CD4-positive, alpha-beta T cell (primary cell): ENCODE measurements at regions not wholly inside any gene's neighbourhood (a gene's known extent, or its start where the extent isn't known, plus 50 kb on each side); places are given as distances from the start of the nearest gene placed in this dataset.

ENCODE experiments used
- ATAC-seq: fragments of 200-7000 bp; cut with Tn5 transposase; one replicate; pipeline ENCODE4 v1.10.0; 2022; ENCODE audit warnings: mild to moderate bottlenecking; ENCODE audit not compliant: poor library complexity
- CTCF ChIA-PET: fragments of 350-600 bp; sonication (Branson Sonifier 250); formaldehyde crosslinking; loops from one replicate; lab custom pipeline; 2021; ENCODE audit warnings: antibody characterized with exemption, inconsistent platforms; lab: Charles Lee
- POLR2A ChIA-PET: fragments of 350-600 bp; sonication (Branson Sonifier 250); formaldehyde crosslinking; loops from one replicate; lab custom pipeline; 2021; ENCODE audit warnings: antibody characterized with exemption, inconsistent platforms; lab: Charles Lee
- DNase-seq, 14 experiments: peaks; one replicate each; pipeline ENCODE4 v3.0.0-alpha.2; 2013 to 2020; ENCODE audit warnings: mixed read lengths in 2 of 14
- H3K27ac ChIP-seq, 2 donors: one replicate each; pipeline versions ENCODE4 v1.5.1 to v1.7.0; 2013; ENCODE audit warnings: low read length in 2 of 2, low read depth in 1 of 2, mild to moderate bottlenecking in 1 of 2
- H3K27me3 ChIP-seq, 2 experiments: 1 replicate in 1 of 2; 2 replicates in 1 of 2; pipeline versions ENCODE4 v1.6.1 to v1.7.0; 2013; ENCODE audit warnings: low read length in 2 of 2, control low read depth in 1 of 2, mild to moderate bottlenecking in 1 of 2, moderate library complexity in 1 of 2; ENCODE audit not compliant: insufficient read depth in 2 of 2, control insufficient read depth in 1 of 2
- H3K36me3 ChIP-seq: one replicate; pipeline ENCODE4 v1.6.1; 2013; ENCODE audit warnings: low read length, control low read depth; ENCODE audit not compliant: insufficient read depth
- H3K4me1 ChIP-seq: one replicate; pipeline ENCODE4 v1.6.1; 2013; ENCODE audit warnings: low read length, control low read depth; ENCODE audit not compliant: insufficient read depth
- H3K4me3 ChIP-seq: one replicate; pipeline ENCODE4 v1.5.1; 2013; ENCODE audit warnings: mild to moderate bottlenecking, low read length, moderate library complexity
- H3K9me3 ChIP-seq, 2 experiments: 1 replicate in 1 of 2; 2 replicates in 1 of 2; pipeline versions ENCODE4 v1.6.1 to v1.7.0; 2013; ENCODE audit warnings: low read length in 2 of 2, mild to moderate bottlenecking in 2 of 2, control low read depth in 1 of 2, moderate library complexity in 1 of 2; ENCODE audit not compliant: control insufficient read depth in 1 of 2, insufficient read depth in 1 of 2
- H3K27ac Mint-ChIP-seq: one replicate; pipeline ENCODE4 v1.8.0; 2020; ENCODE audit warnings: mixed read lengths
- H3K27me3 Mint-ChIP-seq: one replicate; pipeline ENCODE4 v1.8.0; 2021; ENCODE audit warnings: mixed read lengths
- H3K36me3 Mint-ChIP-seq: one replicate; pipeline ENCODE4 v1.8.0; 2021; ENCODE audit warnings: low read depth, mixed read lengths
- H3K4me1 Mint-ChIP-seq: one replicate; pipeline ENCODE4 v1.8.0; 2021; ENCODE audit warnings: low read depth, mixed read lengths
- H3K4me3 Mint-ChIP-seq: one replicate; pipeline ENCODE4 v1.8.0; 2020; ENCODE audit warnings: mild to moderate bottlenecking, mixed read lengths
- H3K9me3 Mint-ChIP-seq: one replicate; pipeline ENCODE4 v1.8.0; 2020; ENCODE audit warnings: mixed read lengths
- intact Hi-C, 2 experiments: fragments of 100-400 bp; cut with DNase I in 1 of 2; cut with micrococcal nuclease in 1 of 2; formaldehyde crosslinking; loops; one replicate each; pipeline versions ENCODE4 v1.15.1 to v1.9.0; 2023 to 2025; cut with DNase I, micrococcal nuclease
- TF ChIP-seq, protein P1 (sequence below): fragments of 200-600 bp; IDR thresholded peaks from one replicate; pipeline ENCODE4 v1.8.0; 2022; ENCODE audit warnings: antibody characterized with exemption, mild to moderate bottlenecking

DNA sequence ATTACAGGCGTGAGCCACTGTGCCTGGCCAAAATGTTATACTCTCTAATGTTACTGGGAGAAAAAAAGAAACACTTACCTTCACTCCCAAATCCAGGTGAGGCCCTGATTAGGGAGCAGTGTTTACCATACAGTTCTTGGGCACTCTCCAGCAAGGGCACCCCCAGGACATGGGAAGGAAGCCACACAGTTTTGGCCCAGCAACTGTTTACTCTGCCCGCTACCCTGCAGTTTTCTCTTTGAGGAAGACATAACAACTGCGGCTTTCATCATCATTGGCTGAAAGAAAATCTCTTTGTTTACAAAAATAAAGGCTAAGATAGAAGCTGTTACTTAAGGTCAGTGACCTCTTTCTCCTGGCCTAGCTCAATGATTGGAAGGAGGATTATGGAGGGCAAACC, 145.5 kb upstream of the DUSP21 start:
- H3K4me3 Mint-ChIP-seq = no peak overlapping the region
- H3K9me3 Mint-ChIP-seq = no peaks in the 10 kb centered on the region
- TF ChIP-seq, protein P1, sequence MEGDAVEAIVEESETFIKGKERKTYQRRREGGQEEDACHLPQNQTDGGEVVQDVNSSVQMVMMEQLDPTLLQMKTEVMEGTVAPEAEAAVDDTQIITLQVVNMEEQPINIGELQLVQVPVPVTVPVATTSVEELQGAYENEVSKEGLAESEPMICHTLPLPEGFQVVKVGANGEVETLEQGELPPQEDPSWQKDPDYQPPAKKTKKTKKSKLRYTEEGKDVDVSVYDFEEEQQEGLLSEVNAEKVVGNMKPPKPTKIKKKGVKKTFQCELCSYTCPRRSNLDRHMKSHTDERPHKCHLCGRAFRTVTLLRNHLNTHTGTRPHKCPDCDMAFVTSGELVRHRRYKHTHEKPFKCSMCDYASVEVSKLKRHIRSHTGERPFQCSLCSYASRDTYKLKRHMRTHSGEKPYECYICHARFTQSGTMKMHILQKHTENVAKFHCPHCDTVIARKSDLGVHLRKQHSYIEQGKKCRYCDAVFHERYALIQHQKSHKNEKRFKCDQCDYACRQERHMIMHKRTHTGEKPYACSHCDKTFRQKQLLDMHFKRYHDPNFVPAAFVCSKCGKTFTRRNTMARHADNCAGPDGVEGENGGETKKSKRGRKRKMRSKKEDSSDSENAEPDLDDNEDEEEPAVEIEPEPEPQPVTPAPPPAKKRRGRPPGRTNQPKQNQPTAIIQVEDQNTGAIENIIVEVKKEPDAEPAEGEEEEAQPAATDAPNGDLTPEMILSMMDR = no peak
- H3K27me3 Mint-ChIP-seq = no peaks in the 10 kb centered on the region
- no peak overlapping the region for H3K27ac Mint-ChIP-seq
- Histone ChIP-seq H3K27me3 (no peaks in the 10 kb centered on the region), H3K9me3 (no peaks in the 10 kb centered on the region), H3K36me3 (no peaks in the 10 kb centered on the region), H3K4me3 (no peak overlapping the region), H3K4me1 (no peaks in the 10 kb centered on the region), H3K27ac (no peak overlapping the region)
- CTCF ChIA-PET = no interaction called here
- no peaks in the 10 kb centered on the region for H3K4me1 Mint-ChIP-seq
- ATAC-seq (no peak), DNase-seq (no peak)
- intact Hi-C loops = no loop called here
- H3K36me3 Mint-ChIP-seq = no peaks in the 10 kb centered on the region
- POLR2A ChIA-PET = no interaction called here

DNA sequence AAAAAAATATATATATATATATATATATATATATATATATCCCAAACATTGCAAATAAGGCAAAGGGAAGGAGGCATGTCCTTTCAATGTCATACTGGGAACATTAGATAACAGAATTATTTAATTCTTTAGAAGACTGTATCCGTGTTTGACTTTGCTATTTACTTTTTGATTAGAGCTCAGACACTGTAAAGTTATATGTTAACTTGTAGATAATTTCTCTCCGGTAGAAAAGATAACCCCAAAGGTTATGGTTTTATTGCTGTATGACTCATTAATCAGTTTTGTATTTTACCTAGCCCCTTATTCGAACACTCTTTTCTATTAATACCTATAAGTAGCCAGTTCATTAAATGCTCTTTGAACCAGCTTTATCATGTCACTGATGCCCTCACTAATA, 150.6 kb upstream of the DUSP21 start:
- intact Hi-C loops = no loop called here
- H3K4me3 Mint-ChIP-seq = no peak overlapping the region
- ChIA-PET CTCF (no interaction called here), POLR2A (no interaction called here)
- Histone ChIP-seq H3K4me1 (no peaks in the 10 kb centered on the region), H3K36me3 (no peaks in the 10 kb centered on the region), H3K27ac (no peak overlapping the region), H3K27me3 (no peaks in the 10 kb centered on the region), H3K4me3 (no peak overlapping the region), H3K9me3 (no peaks in the 10 kb centered on the region)
- ATAC-seq = no peak
- no peaks in the 10 kb centered on the region for H3K4me1 Mint-ChIP-seq
- no peaks in the 10 kb centered on the region for H3K27me3 Mint-ChIP-seq
- no peaks in the 10 kb centered on the region for H3K36me3 Mint-ChIP-seq
- no peak overlapping the region for H3K27ac Mint-ChIP-seq
- TF ChIP-seq, protein P1 = no peak
- H3K9me3 Mint-ChIP-seq = no peaks in the 10 kb centered on the region
- DNase-seq = no peak

DNA sequence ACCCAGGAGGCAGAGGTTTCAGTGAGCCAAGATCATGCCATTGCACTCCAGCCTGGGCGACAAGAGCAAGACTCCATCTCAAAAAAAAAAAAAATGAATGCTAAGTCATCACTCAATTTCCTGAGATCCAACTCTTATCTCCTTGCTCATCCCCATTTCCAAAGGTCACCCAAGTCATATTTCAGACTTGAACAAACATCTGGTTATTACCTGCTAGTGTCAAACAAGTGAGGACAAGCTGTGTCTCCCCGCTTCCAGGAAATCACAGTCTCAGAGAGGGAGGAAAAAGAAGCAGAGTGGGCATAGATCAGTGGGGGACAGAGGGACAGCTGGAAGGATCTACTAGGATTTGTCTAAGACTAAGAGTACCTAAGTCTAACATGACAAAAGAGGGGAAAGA, 147.5 kb upstream of the FUNDC1 start:
- TF ChIP-seq, protein P1 = no peak
- Mint-ChIP-seq H3K36me3 (no peaks in the 10 kb centered on the region), H3K27me3 (no peaks in the 10 kb centered on the region), H3K4me3 (no peak overlapping the region), H3K9me3 (no peaks in the 10 kb centered on the region), H3K4me1 (no peaks in the 10 kb centered on the region), H3K27ac (no peak overlapping the region)
- Histone ChIP-seq H3K36me3 (no peaks in the 10 kb centered on the region), H3K27ac (no peak overlapping the region), H3K9me3 (no peaks in the 10 kb centered on the region), H3K4me1 (no peaks in the 10 kb centered on the region), H3K27me3 (no peaks in the 10 kb centered on the region), H3K4me3 (no peak overlapping the region)
- CTCF ChIA-PET = no interaction called here
- DNase-seq = no peak
- no peak for ATAC-seq
- intact Hi-C loops = no loop called here
- POLR2A ChIA-PET = no interaction called here
